ENCODE measurements at regions not wholly inside any gene's neighbourhood (a gene's known extent, or its start where the extent isn't known, plus 50 kb on each side); places are given as distances from the start of the nearest gene placed in this dataset.
A peak's percentile ranks its signal among the peaks of the same experiment; 100 is the strongest.

DNA sequence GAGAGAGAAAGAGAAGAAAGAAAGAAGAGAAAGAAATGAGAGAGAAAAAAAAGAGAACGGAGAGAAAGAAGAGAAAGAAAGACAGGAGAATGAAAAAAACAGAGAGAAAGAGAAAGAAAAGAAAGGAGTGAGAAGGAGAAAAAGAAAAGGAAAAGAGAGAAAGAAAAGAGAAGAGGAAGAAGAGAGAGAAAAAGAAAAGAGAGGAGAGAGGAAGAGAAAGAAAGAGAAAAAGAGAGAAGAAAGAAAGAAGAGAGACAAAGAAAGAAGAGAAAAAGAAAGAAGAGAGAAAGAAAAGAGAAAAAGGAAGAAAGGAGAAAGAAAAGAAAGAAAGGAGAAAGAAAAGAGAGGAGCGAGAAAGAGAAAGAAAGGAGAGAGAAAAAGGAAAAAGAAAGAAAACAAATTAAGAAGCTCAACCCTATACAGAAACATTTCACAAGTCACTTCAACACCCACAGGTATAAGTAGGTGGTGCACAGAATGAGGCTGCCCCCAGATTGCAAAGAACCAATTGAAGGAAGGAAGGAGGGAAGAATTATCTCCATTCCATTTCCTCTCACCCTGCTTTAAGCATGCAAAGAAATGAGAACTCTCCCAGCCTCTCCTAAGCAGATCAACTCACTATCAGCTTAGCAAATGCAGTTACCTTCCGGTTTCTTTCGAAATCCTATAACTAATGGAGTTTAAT, 98.8 kb upstream of the CACNA1A start:
- DNase-seq: no peak

DNA sequence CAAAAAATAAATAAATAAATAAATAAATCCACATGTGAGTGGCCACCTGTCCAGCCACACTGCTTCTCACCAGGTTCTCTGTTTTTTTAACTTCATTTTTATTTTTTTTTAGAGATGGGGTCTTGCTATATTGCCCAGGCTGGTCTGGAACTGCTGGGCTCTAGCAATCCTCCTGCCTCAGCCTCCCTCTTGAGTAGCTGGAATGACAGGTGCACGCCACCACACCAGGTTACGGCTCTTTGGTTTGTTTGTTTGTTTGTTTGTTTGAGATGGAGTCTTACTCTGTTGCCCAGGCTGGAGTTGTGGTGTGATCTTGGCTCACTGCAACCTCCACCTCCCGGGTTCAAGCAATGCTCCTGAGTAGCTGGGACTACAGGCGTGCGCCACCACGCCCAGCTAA, 94.5 kb upstream of the CACNA1A start:
- DNase-seq: no peak

DNA sequence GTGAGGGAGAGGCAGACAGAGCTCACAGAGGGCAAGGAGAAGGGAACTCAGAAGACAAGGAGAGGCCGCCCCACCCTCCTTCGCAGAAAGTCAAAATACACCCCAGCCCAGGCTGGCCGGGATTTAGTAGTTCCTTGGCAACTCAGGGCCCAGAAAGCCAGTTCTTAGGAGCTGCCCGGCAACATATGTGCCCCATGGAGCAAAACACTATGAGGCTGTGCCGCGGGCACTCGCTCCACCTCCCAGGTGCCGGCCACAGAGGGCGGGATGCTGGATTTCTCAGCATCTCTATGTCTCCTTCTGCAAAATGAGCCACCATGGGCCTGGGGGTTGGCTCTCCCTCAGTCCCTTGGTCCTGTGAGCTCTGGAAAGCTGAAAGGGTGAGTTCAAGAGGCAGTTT, 93.8 kb upstream of the CACNA1A start:
- no peak for DNase-seq

DNA sequence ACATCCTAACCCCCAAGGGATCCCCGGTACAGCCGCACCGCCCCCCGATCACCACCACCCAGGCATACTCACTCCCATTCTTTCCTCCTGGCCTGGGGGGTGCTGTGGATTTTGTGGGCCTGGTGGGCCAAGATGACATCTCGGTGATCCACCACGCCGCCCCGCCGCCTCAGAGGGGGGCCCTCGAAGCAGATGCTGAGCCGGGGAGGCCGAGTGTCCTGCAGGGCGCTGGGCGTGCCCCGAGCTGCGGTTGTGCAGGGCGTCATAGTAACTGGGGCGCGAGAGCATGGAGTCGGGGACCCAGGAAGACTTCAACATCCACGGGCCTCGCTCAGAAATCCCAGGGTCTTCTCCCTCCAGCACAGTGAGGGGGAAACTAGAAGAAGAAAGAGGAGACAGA, 93.4 kb upstream of the CACNA1A start:
- no peak for DNase-seq

DNA sequence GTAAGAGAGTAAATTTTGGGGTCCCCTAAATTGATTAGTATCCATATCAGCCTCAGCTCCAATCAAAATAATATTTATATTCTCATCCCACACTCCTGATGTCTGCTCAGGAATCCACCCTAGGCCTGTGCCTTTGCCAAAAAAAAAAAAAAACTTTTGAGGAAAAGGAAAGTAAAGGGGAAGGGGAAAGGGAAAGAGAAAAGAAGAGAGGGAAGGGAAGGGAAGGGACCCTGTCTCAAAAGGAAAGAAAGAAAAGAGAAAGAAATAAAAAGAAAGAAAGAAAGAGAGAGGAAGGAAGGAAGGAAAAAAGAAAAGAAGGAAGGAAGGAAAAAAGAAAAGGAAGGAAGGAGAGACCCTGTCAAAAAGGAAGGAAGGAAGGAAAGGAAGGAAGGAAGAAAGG, 91.8 kb upstream of the CACNA1A start:
- DNase-seq: no peak

DNA sequence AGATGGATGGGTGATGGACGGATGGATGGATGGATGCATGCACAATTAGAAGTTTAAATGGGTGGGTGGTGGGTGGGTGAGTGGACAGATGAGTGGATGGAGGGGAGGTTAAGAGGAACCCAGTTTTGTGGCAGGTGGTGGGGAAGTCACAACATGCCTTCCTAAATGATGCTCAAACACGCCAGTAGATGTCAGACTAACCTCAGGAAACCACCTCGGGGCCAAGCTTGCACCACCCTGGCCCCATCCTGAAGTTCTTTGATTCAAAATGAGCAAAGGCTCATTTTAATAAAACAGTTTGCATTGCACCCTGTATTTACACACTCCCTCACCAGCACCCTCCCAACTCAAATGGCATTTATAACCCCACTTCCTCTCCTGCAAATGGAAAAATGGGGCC, 91.4 kb upstream of the CACNA1A start:
- DNase-seq: peak; percentile 68 to 73

DNA sequence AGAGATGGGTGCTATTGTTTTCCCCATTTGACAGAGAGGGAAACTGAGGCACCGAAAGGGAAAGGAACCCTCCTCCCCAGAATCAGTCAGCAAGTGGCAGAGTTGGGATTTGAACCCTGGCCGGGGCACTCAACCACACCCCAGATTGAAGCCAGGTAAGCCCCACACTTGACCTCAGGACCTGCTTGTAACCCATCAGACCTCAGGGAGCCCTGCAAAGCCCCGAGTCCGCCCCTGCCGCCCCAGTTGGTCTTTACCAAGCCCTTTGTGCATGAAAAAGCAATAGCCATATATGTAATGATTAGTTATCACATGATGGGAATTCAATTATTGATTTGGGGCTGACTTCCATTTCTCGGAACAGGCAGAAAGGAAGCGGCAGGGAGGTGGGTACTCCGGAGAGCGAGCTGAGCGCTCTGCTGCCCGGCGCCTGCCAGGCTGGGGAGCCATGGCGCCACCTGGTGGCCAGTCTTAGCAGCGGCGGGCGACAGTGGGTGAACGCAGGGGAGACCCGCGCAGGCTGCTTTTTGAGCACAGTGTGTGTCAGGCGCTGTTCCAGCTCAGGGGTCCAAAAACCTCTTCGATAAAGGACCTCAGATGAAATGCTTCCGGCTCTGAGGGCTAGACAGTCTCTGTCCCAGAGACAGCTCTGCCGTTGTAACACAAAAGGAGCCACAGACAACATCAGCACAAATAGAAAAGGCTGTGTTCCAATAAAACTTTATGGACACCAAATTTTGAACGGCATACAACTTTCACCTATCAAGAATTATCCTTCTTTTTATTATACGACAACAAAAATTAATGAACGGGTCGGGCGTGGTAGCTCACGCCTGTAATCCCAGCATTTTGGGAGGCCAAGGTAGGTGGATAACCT, 82.9 kb upstream of the CACNA1A start:
- DNase-seq: peak; percentile 36 to 40

DNA sequence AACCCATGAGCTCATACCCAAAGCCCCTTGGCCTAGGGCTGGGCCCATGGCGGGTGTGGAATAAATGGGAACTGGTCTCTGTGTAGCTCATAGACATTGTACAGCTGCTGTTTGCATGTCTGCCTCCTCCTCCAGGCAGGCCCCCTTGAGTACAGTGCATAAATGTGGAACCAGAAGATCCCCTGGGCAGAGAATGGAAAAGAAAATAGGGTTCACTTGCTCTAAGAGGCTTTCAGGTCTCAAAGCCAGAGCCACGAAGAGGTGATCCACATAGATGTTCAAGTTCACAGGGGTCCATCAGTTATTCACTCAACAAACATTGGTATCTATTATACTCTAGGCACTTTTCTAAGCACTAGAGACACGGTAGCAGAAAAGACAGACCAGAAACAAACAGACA, 79.2 kb upstream of the CACNA1A start:
- no peak for DNase-seq

DNA sequence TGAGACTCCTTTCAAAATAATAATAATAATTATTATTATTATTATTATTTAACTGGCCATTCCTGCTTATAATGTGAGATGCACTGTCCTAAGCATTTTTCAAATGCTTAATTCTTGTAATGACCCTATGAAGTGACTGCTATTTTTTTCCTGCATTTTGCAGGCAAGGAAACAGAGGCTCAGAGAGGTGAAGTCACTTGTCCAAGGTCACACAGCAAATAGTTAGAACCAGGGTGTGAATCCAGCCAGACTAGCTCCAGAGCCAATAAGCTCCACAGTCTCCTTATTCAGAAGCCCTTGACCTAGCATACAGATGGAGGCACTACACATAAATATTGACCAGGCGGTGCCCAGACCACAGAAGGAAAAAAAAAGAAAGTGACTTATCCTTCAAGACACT, 77.5 kb upstream of the CACNA1A start:
- no peak for DNase-seq

DNA sequence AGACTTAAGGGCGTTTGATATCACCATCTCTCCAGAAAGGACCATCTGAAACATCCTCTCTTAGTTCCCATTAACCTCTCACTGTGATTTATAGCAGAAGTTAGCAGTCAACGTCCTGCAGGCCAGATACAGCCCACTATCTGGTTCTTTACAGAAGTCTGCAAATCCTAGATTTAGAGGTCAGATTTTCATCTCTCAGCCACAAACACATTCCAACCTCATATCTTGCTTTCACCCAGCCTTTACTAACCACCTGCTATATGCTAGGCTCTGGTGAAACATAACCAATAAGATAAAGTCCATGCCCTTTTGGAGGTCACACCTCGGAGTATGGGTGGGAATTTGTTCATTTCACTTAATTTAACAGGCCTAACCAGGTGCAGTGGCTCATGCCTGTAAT, 76.8 kb upstream of the CACNA1A start:
- no peak for DNase-seq

DNA sequence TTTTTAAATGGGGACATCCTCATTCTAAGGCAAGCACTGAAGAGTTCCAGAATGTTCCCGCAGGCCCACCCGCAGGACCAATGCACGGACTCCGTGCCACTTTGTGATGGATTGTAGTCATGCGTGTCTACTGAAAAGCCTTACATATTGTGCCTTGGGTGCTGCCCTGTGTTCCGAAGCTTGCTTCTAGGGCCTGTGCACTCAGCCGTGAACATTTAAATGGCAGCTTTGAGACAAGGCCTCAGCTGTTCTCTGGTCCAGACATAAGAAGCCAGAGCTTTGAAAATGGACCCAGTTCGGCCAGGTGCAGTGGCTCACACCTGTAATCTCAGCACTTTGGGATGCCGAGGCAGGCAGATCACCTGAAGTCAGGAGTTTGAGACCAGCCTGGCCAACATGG, 75.3 kb upstream of the CACNA1A start:
- no peak for DNase-seq

DNA sequence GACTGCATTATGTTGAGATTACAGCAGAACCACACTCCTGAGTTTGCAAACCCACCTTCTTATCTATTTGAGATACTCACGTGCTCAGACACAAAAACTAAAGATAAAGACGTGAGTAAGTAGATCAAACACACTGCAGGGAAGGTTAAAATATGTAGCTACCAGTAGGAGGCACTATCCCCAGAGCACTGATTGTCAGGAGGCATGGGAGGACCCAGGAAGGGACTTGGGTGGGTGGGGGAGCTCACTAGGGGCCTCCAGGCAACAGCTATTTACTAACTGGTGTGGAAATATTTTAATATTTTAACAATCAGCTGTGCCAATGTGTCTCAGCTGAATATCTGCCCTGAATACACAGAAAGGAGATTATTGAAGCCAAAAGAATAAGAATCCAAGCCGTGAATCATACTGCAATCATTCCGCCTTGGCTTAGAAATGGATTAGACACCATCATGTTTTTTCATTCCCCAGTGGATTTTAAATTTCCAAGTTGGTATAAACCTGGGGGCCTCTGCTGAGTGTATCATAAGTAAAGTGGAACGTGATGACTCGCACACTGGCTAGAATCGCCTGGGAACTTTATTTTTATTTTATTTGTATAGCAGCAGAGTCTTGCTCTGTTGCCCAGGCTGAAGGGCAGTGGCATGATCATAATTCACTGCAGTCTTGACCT, 73.2 kb upstream of the CACNA1A start:
- no peak for DNase-seq

DNA sequence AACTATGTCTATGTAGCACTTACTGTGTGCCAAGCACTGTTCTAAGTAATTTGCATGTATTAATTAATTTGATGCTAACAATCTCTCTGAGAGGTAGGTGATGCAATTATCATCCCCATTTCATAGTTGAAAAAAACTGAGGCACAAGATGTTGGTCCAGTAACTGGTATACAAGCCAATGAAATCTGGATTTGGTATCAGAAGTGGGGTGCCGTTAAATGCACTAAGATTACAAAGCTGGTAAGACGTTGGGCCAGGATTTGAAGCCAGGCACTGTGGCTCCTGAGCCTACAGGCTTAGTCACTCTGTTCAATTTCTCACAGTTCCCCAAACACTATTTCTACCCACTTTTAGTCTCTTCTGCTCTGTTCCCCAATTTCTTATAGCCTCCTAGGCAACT, 70.4 kb upstream of the CACNA1A start:
- no peak for DNase-seq

DNA sequence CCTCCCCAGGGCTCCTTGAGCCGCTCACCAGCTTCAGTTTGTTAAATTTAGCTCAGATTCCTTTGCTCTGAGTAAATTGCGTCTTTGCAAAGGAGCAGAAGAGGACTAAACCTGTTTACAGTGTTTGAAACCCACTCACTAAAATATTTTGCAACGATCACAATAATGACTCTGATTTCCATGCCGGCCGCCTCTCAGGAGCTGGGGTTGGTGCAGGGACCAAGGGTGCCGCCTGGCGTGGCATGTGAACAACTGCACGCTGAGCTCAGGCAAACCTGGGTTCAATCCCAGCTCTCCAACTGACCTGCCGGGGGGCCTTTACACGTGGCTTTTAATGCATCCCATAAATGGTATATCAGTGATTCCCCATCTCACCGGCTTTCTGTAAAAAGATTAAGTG, 68.7 kb upstream of the CACNA1A start:
- DNase-seq: no peak

DNA sequence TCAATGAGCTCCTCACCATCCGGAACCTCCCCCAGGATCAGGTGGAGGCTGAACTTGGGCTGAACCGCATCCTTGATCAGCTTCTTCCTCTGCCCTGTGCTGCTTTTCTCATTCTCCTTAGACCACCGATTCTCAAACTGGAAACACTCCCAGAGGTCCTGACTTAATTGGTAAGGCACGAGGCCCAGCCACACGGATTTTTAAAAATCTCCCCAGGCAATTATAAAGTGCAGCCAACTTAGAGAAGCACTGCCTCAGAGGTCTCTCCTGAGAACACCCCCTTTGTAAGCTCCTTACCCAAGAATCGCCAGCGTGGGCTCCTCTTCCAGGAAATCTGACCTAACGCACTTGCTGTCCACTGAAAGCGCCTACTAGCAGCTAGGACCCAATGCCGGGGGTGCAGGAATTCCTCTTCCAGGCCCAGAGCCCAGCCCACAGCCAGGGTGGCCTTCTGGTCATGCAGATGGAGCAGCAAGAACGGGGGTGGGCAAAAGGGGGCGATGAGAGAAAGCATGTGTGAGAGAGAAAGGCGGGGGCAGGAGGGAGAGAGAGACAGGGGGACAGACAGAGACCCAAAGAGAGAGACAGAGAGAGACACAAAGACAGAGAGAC, 66.9 kb upstream of the CACNA1A start:
- no peak for DNase-seq

DNA sequence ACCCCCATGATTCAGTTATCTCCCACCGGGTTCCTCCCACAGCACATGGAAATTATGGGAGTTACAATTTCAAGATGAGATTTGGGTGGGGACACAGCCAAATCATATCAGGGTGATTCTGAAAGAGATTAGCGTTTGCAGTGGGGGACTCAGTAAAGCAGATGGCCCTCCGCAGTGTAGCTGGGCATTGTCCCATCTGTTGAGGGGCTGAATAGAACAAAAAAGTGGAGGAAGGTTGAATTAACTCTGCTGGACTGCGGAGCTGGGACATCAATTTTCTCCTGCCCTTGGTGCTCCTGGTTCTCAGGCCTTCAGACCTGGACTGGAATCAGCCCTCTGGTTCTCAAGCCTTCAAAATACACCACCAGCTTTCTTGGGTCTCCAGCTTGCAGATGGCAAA, 55.2 kb upstream of the CACNA1A start:
- DNase-seq: no peak

DNA sequence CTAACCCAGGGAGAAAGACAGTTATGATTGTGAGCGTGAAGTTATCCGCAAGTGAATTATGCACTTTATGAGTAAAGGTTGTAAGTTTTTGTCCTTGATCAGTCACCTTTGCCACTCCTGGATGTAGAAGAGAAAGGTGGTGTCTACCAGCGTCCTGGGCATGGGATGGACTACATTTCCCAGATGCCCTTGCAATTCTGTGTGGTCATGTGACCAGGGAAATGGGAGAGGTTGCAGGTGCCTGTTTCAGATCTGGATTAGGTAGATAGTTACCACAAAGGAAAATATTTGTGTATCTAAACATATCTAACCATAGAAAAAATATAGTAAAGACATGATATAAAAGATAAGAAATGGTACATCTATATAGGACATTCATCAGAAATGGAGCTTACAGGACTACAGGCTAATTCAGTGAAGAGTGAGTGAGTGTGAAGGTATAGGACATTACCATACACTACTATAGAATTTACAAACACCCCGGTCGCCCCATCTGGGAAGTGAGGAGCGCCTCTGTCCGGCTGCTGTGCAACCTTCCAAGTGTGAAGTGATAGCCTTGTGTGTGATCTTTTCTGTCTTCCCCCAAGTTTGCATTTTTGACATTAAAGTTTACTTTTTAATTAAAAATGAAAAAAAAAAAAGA, 51.6 kb upstream of the CACNA1A start:
- peak in 1 of 2 experiments; percentile 14 for DNase-seq

DNA sequence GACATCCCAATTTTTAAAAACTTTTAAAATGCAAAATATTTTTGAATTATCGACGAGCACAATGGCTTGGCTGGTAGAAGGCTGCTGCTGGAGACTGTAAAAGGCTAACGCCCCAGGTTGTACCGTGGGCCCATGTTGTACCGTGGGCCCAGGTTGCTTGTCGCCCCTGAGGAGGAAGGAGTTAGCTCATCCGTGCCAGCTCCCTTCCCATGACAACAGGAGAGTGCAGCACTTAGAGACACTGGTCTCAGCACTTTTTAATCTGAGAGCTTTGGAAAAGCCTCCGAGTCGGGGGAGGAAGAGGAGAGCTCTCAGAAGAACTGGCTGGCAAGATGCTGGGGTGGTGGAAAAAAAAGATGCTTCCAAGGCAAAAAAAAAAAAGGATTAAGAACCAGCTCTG, 50.3 kb upstream of the CACNA1A start:
- no peak for DNase-seq
